ENCODE measurements at regions not wholly inside any gene's neighbourhood (a gene's known extent, or its start where the extent isn't known, plus 50 kb on each side); places are given as distances from the start of the nearest gene placed in this dataset.

DNA sequence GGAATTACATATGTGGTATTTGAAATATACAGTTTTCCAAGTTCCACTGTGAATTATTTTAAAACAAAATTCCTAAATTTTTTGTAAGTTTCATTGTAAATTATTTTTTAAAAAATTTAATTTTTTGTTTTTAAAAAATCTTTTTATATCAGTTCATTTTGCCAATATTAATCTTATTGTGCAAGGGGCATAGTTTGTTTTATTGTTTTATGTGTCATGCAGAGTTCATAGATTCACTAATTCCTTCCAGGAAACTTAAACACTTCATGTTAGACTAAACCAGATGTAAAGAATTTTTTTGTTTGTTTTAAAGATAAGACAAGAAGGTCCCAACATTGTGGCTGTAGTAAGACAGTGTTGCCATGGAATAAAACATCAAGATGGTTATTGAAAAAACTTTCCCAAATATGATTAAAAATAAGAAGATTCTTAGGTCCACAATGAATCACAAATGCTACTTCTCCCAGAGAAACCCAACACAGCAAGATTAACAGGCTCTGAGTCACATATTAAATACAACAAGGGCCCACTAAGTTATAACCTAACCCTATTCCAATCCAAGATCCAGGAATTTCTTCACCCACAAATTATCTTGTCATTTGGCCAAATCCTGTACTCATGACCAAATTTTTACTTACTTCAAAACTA, 464.7 kb upstream of the IGFBP3 start:
- no peak for TF ChIP-seq POLR2A (IDR thresholded peaks at IDR 0.05; ENCODE audit: extremely low read depth, insufficient read length)
- TF ChIP-seq, protein P1, sequence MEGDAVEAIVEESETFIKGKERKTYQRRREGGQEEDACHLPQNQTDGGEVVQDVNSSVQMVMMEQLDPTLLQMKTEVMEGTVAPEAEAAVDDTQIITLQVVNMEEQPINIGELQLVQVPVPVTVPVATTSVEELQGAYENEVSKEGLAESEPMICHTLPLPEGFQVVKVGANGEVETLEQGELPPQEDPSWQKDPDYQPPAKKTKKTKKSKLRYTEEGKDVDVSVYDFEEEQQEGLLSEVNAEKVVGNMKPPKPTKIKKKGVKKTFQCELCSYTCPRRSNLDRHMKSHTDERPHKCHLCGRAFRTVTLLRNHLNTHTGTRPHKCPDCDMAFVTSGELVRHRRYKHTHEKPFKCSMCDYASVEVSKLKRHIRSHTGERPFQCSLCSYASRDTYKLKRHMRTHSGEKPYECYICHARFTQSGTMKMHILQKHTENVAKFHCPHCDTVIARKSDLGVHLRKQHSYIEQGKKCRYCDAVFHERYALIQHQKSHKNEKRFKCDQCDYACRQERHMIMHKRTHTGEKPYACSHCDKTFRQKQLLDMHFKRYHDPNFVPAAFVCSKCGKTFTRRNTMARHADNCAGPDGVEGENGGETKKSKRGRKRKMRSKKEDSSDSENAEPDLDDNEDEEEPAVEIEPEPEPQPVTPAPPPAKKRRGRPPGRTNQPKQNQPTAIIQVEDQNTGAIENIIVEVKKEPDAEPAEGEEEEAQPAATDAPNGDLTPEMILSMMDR (IDR thresholded peaks at IDR 0.05; ENCODE audit: low read depth, low read length), result no peak
- TF ChIP-seq MYC (IDR thresholded peaks at IDR 0.05; ENCODE audit: low read depth, low read length), result no peak
